GM21381 (cell line): ENCODE measurements at regions not wholly inside any gene's neighbourhood (a gene's known extent, or its start where the extent isn't known, plus 50 kb on each side); places are given as distances from the start of the nearest gene placed in this dataset.
"Not testable (repeated sequence)": the region's sequence is repeated elsewhere in the genome, so short reads cannot be mapped to it uniquely, and the experiment has no call there.

Experiments used
- ATAC-seq: cut with Tn5 transposase; IDR thresholded peaks from one replicate; pipeline ENCODE4 v1.9.1; 2021; ENCODE audit warnings: mild to moderate bottlenecking, moderate library complexity; ENCODE audit not compliant: unreplicated experiment

DNA sequence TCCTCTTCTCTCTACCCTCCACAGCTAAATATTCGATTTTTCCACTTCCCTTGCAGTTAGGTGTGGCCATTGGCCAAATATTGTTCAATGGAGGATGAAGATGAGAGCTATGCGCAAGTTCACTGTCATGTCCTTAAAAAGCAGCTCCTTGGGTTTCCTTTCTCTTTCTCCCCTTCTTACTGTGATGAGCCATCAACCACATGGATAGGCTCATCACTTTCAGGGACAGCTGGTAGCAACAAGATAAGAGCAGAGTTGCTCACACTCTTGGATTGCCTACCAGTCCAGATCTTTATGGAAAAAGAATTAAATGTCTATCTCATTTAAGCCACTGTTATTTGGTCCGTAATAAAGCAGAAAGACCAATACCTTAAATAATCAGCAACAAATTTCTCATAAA is 377.0 kb downstream of the DDX10 start:
- ATAC-seq: no peak

DNA sequence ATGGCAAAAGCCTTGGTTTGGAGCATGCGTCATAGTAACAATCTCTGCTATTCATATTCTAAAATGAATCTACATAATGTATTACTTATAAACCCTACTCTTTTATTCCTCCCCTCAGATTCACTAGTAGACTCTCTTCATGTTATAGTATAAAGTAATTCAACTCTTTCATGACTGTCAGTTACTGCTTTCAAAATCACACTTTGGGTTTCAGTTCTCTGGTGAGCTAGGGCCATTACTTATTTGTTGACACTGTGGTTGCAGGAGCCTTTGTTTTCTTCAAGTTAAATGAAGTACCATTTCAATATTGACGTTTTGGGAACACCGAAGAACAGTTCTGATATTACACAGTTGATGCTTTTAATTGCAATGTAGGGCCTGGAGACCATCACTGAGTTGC is 378.4 kb downstream of the DDX10 start:
- ATAC-seq: peak; percentile 60

DNA sequence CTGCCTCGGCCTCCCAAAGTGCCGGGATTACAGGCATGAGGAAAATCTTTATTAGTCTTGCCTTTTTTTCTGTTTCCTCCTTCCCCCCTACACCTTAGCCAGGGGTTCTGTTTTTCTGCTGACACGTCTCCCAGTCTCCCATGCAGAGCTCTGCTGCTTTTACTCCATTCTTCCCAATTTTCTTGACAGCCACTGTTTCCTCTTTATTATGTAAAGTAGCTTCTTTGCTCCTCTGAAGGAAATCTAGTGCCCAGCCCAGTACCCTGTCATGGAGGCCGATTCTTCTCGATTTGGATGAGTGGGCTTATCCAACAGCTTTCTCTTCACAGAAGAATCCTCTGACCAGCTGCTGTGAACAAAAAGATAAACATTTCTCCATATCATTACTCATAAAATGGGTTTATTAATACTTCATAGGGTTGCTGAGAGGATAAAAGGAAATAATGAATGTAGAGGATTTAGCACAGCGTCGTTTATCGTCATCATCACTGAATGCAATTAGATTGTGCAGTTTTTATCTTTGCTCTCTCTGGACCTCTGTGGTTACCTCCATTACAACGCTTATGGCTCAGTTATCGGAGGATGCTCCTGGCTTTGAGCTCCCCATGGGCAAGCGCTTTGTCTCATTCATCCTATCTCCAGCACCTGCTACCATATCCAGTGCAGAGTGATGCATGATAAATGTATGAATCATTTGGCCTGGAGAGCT is 375.6 kb upstream of the C11orf87 start:
- no peak for ATAC-seq

DNA sequence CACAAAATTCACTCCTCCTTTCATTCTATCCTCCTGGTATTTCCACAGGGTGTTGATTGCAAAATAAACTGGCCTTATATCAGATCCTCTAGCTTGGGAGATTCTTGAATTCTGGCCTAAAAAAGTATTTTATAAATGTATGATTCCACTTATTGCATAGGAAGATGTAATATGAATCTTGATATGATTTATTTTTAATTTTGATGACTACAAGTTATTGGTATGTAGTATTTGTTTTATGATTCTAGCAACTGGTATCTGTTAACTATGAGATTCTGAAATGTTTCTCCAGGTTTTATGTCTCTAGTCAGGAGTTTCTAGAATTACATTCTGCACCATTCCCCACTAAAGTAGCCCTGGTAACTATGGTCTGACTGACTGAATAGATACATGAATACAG is 373.9 kb upstream of the C11orf87 start:
- ATAC-seq: no peak

DNA sequence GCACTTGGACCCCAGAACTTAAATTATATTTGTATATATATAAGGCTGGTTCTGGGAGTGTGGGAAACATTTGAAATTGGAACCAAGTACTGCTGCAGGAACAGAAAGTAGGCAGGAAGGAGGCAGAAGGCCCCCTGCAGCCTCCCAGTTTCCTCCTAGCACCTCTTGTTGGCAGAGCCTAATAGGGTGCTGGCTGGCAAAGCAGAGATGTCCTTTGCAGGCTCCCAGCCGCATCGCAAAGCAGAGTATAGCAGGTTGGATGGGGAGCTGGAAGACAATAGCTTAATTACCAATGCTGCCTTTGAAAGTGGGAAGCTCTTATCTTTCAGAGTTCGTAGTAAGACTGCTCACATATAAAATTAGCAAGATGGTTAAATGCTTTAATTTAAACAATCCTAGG is 370.8 kb upstream of the C11orf87 start:
- ATAC-seq: no peak

DNA sequence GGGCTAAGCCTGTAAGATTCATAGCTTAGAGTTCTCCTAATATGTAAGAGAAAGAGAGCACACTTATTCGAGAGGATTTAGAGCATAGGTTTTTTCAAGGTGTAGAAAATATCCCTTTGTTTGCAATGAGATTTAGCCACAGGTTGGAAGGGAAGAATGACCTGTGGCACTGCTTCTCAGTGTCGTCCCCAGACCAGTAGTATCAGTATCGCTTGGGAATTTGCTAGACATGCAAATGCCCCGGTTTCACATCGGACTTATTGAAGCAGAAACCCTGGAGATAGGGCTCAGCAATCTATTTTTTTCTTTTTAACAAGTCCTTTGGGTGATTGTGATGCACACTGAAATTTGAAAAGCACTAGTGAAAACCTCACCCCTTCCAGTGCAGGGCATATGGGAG is 362.6 kb upstream of the C11orf87 start:
- no peak for ATAC-seq

DNA sequence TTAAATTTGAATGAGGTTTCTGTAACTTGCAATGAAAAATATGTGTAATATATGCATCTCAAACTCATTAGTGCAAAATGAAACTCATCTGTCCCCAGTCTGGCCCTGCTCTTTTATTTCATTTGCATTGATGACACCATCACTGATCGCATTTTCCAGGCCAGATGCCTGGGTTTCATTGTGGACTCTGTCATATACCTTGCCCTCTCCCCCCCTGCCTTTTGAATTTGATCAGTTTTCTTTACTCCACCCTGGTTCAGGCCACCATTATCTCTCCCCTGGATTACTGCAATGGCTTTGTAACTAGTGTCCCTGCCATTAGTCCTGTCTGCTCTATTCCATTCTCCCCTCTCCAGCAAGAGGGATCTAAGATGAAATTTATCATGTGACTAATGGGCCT is 360.6 kb upstream of the C11orf87 start:
- no peak for ATAC-seq

DNA sequence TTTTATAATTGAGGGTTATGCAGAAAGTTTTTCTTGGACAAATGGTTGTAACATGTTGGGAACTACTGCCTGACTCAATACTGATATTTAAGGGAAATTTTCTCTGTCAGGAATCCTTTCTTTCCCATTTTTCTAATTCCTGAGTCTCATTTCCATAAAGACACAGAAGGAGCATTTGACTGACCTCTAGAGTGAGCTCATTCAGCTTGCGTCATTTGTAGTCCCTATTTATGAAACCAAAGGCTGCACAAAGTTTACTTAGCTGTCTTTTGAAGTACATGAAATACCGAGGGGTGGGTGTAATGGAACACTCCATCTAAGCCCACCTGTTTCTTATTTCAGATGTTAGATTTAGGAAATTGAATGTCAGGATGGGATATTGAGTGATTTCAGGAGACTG is 359.5 kb upstream of the C11orf87 start:
- ATAC-seq: no peak

DNA sequence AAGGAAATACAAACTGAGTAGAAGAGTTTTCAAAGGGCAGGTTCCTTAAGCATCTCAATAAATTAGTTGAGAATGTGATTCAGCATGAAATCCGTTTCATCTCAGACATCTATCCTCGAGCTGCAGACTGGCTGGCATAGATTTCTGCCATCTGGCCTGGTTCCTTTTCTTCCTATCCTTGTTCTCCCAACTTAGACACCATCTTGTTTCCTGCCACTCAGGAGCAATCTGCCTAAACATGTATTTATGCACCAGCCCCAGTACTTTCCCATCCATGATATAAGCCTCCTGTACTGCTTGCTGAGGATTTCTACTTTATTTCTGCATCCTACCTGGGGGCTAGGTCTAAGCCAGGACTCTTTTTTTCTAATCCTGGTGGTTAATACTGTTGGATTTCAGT is 359.1 kb upstream of the C11orf87 start:
- no peak for ATAC-seq

DNA sequence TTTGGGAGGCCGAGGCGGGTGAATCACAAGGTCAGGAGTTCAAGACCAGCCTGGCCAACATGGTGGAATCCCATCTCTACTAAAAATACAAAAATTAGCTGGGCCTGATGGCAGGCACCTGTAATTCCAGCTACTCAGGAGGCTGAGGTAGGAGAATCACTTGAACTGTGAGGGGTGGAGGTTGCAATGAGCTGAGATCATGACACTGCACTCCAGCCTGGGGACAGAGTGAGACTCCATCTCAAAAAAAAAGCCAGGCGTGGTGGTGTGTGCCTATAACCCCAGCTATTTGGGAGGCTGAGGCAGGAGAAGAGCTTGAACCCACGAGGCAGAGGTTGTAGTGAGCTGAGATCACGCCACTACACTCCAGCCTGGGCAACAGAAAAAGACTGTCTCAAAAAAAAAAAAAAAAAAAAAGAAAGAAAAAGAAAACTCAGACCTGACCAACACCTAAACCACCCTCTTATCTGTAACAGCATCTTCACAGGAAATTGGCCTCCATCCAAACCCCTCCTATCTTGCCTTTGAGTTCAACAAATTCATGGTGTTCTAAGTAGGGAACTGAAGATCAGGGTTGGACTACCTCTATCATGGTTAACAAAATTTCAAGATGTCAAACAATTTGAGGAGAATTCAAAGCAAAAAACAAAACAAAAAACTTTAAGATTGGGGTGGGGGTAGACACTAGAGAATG is 357.2 kb upstream of the C11orf87 start:
- ATAC-seq: not testable (repeated sequence)

DNA sequence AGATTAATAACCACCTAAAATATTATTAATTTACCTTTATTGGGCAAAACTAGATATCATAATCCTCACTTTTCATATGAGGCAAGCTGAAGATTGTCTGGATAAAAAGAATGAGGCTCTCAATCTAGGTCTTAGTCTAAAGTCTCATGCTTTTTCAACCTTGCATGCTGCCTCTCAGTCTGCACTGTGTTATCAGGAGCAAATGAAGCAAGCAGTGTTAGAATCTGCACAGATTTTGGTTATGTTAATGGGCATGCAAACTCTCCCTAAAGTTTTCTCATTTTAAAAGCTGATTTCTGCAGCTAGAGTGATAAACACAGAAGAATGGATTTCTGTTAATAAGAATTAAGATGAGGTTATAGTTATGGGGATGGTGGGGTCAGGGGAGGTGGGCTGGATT is 350.7 kb upstream of the C11orf87 start:
- ATAC-seq: no peak

DNA sequence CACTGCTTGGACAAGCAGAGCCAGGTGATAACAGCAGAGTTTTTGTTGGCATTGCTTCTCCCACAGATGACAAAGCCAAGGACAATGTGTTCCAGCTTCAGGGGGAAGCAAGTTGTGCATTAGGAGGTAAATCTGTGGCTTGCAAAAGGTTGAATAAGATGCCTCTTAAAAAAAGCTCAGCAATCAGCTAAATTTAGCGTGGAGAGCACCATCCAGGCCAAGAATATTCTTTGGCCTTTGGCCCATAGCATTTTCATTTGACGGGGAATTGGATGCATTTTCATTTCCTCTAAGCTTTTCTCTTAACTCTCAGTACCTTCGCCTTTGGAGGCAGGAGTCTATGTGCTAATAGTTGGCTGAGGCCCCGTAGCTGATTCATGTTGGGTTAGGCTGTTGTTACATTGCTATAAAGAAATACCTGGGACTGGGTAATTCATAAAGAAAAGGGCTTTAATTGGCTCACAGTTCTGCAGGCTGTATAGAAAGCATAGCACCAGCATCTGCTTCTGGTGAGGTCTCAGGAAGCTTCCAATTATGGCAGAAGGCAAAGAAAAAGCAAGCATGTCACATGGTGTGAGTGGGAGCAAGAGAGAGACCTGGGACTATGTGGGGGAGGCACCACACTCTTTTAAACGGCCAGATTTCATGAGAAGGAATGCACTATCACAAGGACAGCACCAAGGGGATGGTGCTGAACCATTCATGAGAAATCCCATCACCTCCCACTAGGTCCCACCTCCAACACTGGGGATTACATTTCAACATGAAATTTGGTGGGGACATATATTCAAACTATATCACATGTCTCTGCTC is 350.1 kb upstream of the C11orf87 start:
- ATAC-seq: no peak

DNA sequence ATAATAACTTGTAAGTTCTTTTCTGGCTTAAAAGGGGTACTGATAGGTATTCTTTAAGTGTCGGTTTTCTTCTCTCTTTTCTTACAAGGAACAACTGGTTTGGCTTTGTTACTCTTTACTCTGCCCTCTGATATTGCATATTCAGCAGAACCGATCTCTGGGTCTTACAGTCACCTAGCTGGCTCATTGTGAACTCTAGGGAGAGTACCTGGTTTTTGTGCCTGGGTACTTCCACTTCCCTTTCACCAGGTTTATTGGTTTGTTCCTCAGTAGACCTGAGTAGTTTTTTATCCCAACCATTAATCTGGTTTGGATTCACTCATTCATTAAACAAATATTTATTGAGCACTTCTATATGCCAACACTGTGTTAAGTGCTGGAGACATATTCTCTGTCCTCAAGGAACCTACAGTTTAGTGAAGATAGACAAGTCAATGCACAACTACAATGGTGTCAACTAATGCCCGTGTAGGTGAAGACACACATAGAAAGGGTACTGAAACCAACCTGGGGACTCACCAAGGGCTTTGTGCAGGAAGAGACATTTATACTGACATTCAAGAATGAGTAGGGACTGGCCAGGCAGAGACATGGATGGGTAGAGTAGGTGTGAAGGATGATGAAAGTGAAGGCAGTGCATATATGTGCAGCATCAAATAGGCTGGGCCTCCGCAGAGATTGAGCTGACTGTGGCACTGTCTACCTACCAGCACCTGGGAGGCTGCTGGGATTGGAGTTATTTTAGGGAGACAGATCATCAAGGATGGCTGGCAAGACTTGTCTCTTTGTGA is 348.8 kb upstream of the C11orf87 start:
- no peak for ATAC-seq

DNA sequence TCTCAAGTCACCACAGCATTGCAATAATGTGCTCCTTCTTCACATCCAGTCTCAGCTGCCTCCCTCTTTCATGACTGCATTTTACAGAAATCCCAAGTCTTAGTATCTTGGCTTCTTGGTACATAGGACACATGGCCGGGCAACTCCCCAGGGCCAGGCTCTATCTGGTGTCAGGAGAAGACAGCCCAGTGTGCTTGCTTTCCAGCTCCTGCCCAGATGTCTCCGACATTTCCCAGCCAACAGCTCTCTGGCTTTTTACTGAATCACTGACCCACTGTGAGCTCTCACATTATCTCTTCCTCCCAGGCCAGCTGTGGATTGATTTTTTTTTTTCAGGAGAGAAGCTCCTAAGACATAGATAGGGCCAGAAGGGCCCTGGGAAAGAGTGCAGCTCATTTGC is 346.0 kb upstream of the C11orf87 start:
- ATAC-seq: no peak

DNA sequence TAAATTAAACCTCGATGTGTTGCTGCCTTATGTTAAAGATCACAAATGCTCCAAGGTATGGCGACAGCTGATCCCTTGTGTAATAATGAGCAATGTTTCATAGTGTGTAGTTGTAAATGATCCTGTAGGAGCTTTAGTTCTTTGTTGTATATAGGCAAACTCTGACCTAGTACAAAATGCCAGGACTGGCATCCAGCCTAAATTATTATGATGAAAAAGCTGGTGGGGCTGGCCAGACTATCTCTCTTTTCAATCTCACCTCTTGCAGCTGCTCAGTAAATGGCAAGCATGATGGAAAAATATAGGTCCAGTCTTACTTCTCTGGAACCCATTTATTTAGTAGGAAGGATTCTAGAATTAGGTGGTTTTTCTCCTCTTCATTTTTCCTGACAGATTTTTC is 345.1 kb upstream of the C11orf87 start:
- no peak for ATAC-seq

DNA sequence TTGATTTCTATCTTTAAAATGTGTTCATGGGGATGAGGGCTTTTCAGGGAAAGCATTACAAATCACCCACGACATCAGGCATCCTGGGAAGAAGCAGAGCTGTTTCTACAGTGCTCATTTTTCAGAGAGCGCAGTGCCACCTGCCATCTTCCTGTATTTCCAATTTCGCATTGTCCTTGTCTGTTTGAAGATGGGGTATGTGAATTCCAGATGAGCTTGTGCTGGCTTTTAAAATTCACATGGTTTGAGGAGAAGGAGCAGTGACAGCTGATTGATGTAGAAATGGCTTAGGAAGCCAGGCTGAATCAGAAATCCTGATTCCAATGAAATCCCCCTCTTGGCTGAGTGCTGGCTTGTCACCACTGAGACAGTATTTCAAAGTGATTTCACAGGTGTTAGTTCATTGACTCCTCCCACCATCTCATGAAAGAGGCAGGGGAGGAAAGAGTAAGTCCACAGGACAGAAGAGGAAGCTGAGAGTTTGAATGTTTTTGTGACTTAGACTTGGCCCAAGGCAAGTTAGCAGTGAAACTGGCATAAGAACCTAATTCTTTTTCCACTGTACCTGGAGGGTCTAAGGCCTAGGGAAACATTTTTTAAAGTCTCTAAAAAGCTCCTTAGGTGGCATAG is 344.6 kb upstream of the C11orf87 start:
- no peak for ATAC-seq

DNA sequence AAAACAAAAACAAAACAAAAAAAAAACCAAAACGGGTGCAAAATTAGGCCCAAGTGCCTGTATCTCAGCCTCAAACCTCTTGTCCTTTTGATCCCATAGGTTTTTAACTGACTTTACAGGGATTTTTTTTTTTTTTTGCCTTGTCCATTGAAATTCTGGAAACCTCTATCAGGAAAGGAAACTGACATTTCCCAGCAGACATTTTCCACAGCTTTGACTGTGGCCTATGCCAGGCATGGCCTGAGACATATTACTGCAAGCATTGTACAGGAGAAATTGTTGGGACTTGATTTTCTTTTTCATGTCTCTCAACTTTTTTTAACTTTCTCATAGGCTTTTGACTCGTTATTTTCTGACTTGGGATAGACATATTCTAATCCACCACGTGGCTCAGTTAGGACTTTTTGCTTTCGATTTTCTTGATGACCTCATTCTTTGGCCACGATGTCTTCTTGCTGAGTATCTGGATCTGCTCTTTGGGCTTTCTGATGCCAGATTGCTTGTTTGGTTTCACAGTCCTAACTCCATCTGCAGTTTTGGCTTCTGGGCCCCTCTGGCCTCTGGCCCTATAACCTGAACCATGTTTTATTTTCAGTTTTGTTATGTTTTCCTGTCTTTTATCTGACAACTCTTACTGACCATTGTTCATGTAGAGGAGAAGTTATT is 336.1 kb upstream of the C11orf87 start:
- no peak for ATAC-seq

DNA sequence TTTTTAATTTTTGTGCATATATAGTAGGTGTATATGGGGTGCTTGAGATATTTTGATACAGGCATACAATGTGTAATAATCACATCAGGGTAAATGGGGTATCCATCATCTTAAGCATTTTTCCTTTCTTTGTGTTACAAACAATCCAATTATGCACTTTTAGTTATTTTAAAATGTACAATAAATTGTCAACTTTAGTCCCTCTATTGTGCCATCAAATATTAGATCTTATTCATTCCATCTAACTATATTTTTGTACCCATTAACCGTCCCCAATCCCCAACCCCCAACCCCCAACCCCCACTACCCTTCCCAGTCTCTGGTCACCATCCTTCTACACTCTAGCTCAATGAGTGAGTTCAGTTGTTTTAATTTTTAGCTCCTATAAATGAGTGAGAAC is 335.1 kb upstream of the C11orf87 start:
- no peak for ATAC-seq

DNA sequence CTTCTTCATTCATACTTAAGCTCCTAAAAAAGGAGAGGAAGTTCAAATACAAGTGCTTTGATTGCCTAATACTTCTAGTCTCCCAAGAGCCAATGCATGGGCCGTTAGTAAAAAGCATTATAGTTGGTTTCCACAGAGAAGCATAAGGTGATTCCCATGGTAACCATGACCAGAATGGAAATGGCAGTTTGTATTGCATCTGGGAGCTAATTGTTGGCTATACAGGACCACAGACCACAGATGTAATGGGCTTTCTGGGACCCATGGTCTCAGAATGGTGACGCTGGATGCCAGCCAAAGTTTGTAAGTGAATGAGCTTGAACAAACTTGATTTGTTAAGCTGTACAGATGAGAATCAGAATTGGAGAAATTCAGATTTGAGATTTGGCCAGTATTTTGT is 333.9 kb upstream of the C11orf87 start:
- ATAC-seq: no peak

DNA sequence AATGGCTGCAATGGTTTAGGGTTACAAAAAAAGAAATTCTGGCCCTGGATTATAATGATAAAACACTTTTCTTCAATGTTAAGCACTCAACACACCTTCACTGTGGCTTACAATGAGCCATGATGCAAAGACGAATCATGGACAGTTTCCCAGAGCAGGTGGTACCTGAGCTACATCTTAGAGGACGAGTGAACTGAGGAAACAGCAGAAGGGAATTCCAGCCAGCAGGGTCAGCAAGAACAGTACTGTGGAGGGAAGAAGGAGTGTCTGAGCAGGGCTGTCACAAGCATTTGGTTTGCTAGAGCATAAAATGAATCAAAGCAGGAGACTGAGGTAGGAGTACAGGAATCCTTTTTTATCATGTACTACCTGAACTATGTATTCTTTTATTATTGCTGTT is 332.8 kb upstream of the C11orf87 start:
- no peak for ATAC-seq
